DOHH2 (cell line): ENCODE measurements at regions not wholly inside any gene's neighbourhood (a gene's known extent, or its start where the extent isn't known, plus 50 kb on each side); places are given as distances from the start of the nearest gene placed in this dataset.

Source experiments
- CTCF ChIP-seq: fragments of 200-600 bp; sonication (generic); IDR thresholded peaks from one replicate; pipeline ENCODE4 v1.5.1; 2014; ENCODE audit warnings: antibody characterized with exemption, mild to moderate bottlenecking, low read depth, low read length; ENCODE audit not compliant: poor library complexity, severe bottlenecking
- EZH2phosphoT487 ChIP-seq: fragments of 200-600 bp; sonication (generic); IDR thresholded peaks from 2 replicates; pipeline ENCODE4 v1.6.1; 2017; ENCODE audit warnings: borderline replicate concordance, mild to moderate bottlenecking, antibody characterized with exemption, low read length, moderate library complexity, mixed read lengths

- no peak for TF ChIP-seq EZH2phosphoT487
- no peak for TF ChIP-seq CTCF
Measured at GRCh38 chr15:87757084-87757483, 499.5 kb downstream of the NTRK3 start.
